Loucy (cell line): ENCODE measurements at regions not wholly inside any gene's neighbourhood (a gene's known extent, or its start where the extent isn't known, plus 50 kb on each side); places are given as distances from the start of the nearest gene placed in this dataset.

Source experiments
- H2AFZ ChIP-seq: fragments of 200-600 bp; sonication (generic); 2 replicates; pipeline ENCODE4 v1.6.0; 2016; ENCODE audit warnings: antibody characterized with exemption, mild to moderate bottlenecking, low read length, moderate library complexity
- H3F3A ChIP-seq: fragments of 200-600 bp; 2 replicates; pipeline ENCODE4 v1.6.0; 2016; ENCODE audit warnings: antibody characterized with exemption, low read depth, mild to moderate bottlenecking
- H3K27me3 ChIP-seq: fragments of 200-600 bp; sonication (generic); 2 replicates; pipeline ENCODE4 v1.6.1; 2014; ENCODE audit warnings: low read length, mild to moderate bottlenecking; ENCODE audit not compliant: insufficient read depth, poor library complexity, severe bottlenecking
- H3K36me3 ChIP-seq: fragments of 200-600 bp; sonication (generic); 2 replicates; pipeline ENCODE4 v1.6.1; 2016; ENCODE audit warnings: low read length; ENCODE audit not compliant: insufficient read depth
- H3K4me1 ChIP-seq: fragments of 200-600 bp; sonication (generic); 2 replicates; pipeline ENCODE4 v1.5.1; 2014; ENCODE audit warnings: low read length, mild to moderate bottlenecking; ENCODE audit not compliant: insufficient read depth, poor library complexity, severe bottlenecking
- H3K4me2 ChIP-seq: fragments of 200-600 bp; sonication (generic); 2 replicates; pipeline ENCODE4 v1.6.0; 2014; ENCODE audit warnings: antibody characterized with exemption, low read length, low read depth, mild to moderate bottlenecking; ENCODE audit not compliant: poor library complexity, severe bottlenecking
- H3K4me3 ChIP-seq: fragments of 200-600 bp; sonication (generic); 2 replicates; pipeline ENCODE4 v1.5.1; 2014; ENCODE audit warnings: low read length, mild to moderate bottlenecking, mixed read lengths; ENCODE audit not compliant: poor library complexity, severe bottlenecking
- H3K79me2 ChIP-seq: fragments of 200-600 bp; sonication (generic); 2 replicates; pipeline ENCODE4 v1.6.1; 2014; ENCODE audit warnings: low read length; ENCODE audit not compliant: insufficient read depth
- H3K9ac ChIP-seq: fragments of 200-600 bp; sonication (generic); 2 replicates; pipeline ENCODE4 v1.6.0; 2014; ENCODE audit warnings: mild to moderate bottlenecking, low read depth, low read length, moderate library complexity; ENCODE audit not compliant: poor library complexity, severe bottlenecking
- H3K9me2 ChIP-seq: fragments of 200-600 bp; sonication (generic); replicated peaks from 2 replicates; pipeline ENCODE4 v1.6.1; 2016; ENCODE audit warnings: low read depth, low read length, mixed read lengths
- H3K9me3 ChIP-seq: fragments of 200-600 bp; sonication (generic); 2 replicates; pipeline ENCODE4 v1.6.1; 2014; ENCODE audit warnings: mild to moderate bottlenecking, antibody characterized with exemption, low read length, low read depth; ENCODE audit not compliant: insufficient read depth
- H4K20me1 ChIP-seq: fragments of 200-600 bp; sonication (generic); 2 replicates; pipeline ENCODE4 v1.6.0; 2014; ENCODE audit warnings: antibody characterized with exemption, low read length, mild to moderate bottlenecking; ENCODE audit not compliant: insufficient read depth, poor library complexity, severe bottlenecking
- EZH2phosphoT487 ChIP-seq: fragments of 200-600 bp; IDR thresholded peaks from 2 replicates; pipeline ENCODE4 v1.6.1; 2018; ENCODE audit warnings: antibody characterized with exemption, mild to moderate bottlenecking, moderate library complexity, borderline replicate concordance
- TF ChIP-seq, protein P1 (sequence below): fragments of 200-600 bp; sonication (generic); conservative IDR thresholded peaks from 2 replicates; pipeline ENCODE4 v1.5.1; 2014; ENCODE audit warnings: mild to moderate bottlenecking, antibody characterized with exemption, low read length

DNA sequence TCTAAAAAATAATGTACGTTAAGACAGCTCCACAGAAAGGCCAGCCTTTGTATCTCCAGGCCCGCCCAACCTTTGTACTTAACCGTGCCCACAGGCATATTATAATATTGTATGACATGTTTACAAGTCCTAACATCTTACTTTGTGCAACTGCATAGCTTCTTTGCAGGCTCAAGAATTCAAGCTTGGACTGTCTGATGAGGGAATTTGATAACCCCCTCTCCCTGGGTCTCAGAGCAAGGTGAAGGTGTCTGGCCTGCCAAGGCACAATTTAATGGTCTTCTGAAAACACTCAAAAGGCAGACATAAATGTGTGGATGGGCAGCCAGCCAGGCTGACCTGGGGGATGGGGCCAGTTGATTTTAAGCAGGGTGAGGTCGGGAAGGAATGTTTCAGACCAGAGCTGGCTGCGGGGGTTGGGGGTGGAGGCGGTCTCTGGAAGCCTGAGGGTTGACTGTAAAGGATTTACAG is 732.7 kb upstream of the FANCL start:
- Histone ChIP-seq H2AFZ (no peak overlapping the region), H4K20me1 (no peaks in the 10 kb centered on the region), H3K9ac (no peak overlapping the region), H3K36me3 (no peaks in the 10 kb centered on the region), H3F3A (no peaks in the 10 kb centered on the region), H3K9me2 (no peaks in the 10 kb centered on the region), H3K79me2 (no peaks in the 10 kb centered on the region), H3K27me3 (no peaks in the 10 kb centered on the region), H3K9me3 (no peaks in the 10 kb centered on the region), H3K4me3 (no peak overlapping the region), H3K4me1 (no peaks in the 10 kb centered on the region), H3K4me2 (no peak overlapping the region)
- TF ChIP-seq, protein P1, sequence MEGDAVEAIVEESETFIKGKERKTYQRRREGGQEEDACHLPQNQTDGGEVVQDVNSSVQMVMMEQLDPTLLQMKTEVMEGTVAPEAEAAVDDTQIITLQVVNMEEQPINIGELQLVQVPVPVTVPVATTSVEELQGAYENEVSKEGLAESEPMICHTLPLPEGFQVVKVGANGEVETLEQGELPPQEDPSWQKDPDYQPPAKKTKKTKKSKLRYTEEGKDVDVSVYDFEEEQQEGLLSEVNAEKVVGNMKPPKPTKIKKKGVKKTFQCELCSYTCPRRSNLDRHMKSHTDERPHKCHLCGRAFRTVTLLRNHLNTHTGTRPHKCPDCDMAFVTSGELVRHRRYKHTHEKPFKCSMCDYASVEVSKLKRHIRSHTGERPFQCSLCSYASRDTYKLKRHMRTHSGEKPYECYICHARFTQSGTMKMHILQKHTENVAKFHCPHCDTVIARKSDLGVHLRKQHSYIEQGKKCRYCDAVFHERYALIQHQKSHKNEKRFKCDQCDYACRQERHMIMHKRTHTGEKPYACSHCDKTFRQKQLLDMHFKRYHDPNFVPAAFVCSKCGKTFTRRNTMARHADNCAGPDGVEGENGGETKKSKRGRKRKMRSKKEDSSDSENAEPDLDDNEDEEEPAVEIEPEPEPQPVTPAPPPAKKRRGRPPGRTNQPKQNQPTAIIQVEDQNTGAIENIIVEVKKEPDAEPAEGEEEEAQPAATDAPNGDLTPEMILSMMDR, result no peak
- TF ChIP-seq EZH2phosphoT487, result no peak

DNA sequence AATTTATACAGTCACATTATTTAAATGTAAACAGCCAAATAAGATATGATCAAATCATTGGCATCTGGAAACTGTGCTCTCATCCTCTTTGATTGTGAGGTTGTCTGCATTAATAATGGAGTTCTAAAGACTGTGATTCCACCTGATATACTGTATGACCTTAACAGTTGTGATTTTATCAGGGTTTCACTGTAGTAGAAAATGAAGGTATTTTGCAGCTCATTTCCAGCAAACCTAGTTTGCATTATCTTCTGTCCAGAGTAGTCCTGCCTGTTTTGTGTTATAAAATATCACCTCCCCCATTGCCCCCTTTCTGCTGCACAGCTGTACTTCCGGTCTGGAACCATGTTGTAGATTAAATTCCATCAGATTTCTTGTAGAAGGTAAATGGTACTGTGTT is 731.6 kb upstream of the FANCL start:
- Histone ChIP-seq H3K4me2 (no peak overlapping the region), H3F3A (no peaks in the 10 kb centered on the region), H3K27me3 (no peaks in the 10 kb centered on the region), H3K36me3 (no peaks in the 10 kb centered on the region), H3K79me2 (no peaks in the 10 kb centered on the region), H3K9ac (no peak overlapping the region), H3K4me3 (no peak overlapping the region), H3K4me1 (no peaks in the 10 kb centered on the region), H3K9me3 (no peaks in the 10 kb centered on the region), H3K9me2 (no peaks in the 10 kb centered on the region), H4K20me1 (no peaks in the 10 kb centered on the region), H2AFZ (no peak overlapping the region)
- TF ChIP-seq EZH2phosphoT487, result no peak
- TF ChIP-seq, protein P1, result no peak

DNA sequence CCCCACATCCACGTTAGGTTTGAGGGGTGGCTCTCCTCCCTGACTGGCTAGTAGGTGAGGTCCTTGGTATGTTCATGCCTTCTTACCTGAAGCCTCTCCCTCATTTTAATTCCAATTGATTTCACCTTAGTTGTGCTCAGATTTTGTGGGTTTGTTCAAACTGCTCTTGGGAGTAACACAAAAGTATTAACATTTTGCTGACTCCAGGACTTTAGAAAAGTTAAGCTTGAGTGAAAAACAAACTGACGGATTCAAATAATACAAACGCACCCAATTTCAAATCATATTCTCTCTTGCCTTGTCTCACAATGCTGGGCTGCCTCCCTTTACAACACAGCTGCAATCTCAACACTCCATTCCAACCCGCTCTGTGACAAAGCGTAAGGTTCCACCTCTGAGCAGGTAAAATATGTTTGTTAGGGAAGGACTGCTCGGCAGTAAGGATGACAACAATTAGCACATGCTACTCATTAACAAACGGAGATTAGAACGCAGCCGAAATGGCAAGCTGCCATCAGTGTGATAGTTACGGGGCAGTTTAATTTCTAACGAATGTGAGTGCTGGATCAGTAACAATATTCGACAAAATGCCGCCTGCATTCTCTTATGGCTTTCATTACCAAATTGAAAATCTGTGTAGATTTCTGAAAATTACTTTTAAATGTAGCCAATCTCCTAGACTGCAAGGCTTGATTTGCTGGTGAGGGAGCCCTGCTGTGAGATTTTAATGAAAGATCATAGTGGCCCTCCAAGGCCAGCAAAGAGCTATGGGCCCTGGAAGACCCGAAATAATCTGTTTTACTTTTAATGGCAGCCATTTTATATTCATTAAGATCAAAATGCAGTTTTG is 730.6 kb upstream of the FANCL start:
- no peak overlapping the region for H3K4me3 ChIP-seq
- no peaks in the 10 kb centered on the region for H3K9me2 ChIP-seq
- H3F3A ChIP-seq, result no peaks in the 10 kb centered on the region

More for the DNA sequence above, 730.6 kb upstream of the FANCL start:
- Histone ChIP-seq H3K9me3 (no peaks in the 10 kb centered on the region), H3K27me3 (no peaks in the 10 kb centered on the region), H3K79me2 (no peaks in the 10 kb centered on the region), H3K4me1 (no peaks in the 10 kb centered on the region), H3K4me2 (no peak overlapping the region), H4K20me1 (no peaks in the 10 kb centered on the region), H3K36me3 (no peaks in the 10 kb centered on the region), H2AFZ (no peak overlapping the region), H3K9ac (no peak overlapping the region)
- no peak for TF ChIP-seq EZH2phosphoT487
- TF ChIP-seq, protein P1, result no peak
